CD14-positive monocyte (primary cell): ENCODE measurements at regions not wholly inside any gene's neighbourhood (a gene's known extent, or its start where the extent isn't known, plus 50 kb on each side); places are given as distances from the start of the nearest gene placed in this dataset.
"Not testable (repeated sequence)": the region's sequence is repeated elsewhere in the genome, so short reads cannot be mapped to it uniquely, and the experiment has no call there.

Experiments used
- DNase-seq, 3 donors: peaks; one replicate each; pipeline ENCODE4 v3.0.0-alpha.2; 2011 to 2022
- H2AFZ ChIP-seq: 2 replicates; pipeline ENCODE4 v1.6.0; 2012; ENCODE audit warnings: mild to moderate bottlenecking, low read depth, low read length, inconsistent platforms; ENCODE audit not compliant: insufficient read depth, poor library complexity, severe bottlenecking
- H3K27ac ChIP-seq, 2 donors: 1 replicate in 1 of 2; 2 replicates in 1 of 2; pipeline ENCODE4 v1.5.1; 2012 to 2013; ENCODE audit warnings: low read length in 2 of 2, control low read depth in 1 of 2, inconsistent platforms in 1 of 2, low read depth in 1 of 2, mild to moderate bottlenecking in 1 of 2
- H3K27me3 ChIP-seq, 2 donors: one replicate each; pipeline versions ENCODE4 v1.6.0 to v1.6.1; 2011 to 2013; ENCODE audit warnings: low read length in 2 of 2; ENCODE audit not compliant: control insufficient read depth in 2 of 2, insufficient read depth in 2 of 2
- H3K36me3 ChIP-seq, 2 donors: replicated peaks in 1 of 2; 1 replicate in 1 of 2; 2 replicates in 1 of 2; pipeline versions ENCODE4 v1.5.1 to v1.6.1; 2012 to 2013; ENCODE audit warnings: low read length in 2 of 2, control low read depth in 1 of 2, inconsistent platforms in 1 of 2, mild to moderate bottlenecking in 1 of 2; ENCODE audit not compliant: insufficient read depth in 2 of 2, control insufficient read depth in 1 of 2
- H3K4me1 ChIP-seq, 2 donors: 1 replicate in 1 of 2; 2 replicates in 1 of 2; pipeline versions ENCODE4 v1.5.1 to v1.6.1; 2012 to 2013; ENCODE audit warnings: low read length in 2 of 2, control low read depth in 1 of 2, inconsistent platforms in 1 of 2, mild to moderate bottlenecking in 1 of 2, moderate library complexity in 1 of 2; ENCODE audit not compliant: insufficient read depth in 2 of 2, control insufficient read depth in 1 of 2
- H3K4me2 ChIP-seq: replicated peaks from 2 replicates; pipeline ENCODE3; 2012; ENCODE audit warnings: low read length, moderate library complexity, mild to moderate bottlenecking; ENCODE audit not compliant: poor library complexity, severe bottlenecking; ENCODE audit errors: extremely low read depth
- H3K4me3 ChIP-seq, 3 experiments: fragments of 200-600 bp in 1 of 3; sonication (generic) in 1 of 3; replicated peaks in 1 of 3; 1 replicate in 2 of 3; 2 replicates in 1 of 3; pipeline ENCODE4 v1.5.1; 2011 to 2013; ENCODE audit warnings: low read length in 3 of 3, mild to moderate bottlenecking in 3 of 3, control low read depth in 2 of 3, low read depth in 2 of 3, inconsistent platforms in 1 of 3, moderate library complexity in 1 of 3
- H3K79me2 ChIP-seq: 2 replicates; pipeline ENCODE4 v1.6.0; 2012; ENCODE audit warnings: mild to moderate bottlenecking, control low read depth, inconsistent platforms, low read length, moderate library complexity; ENCODE audit not compliant: insufficient read depth
- H3K9ac ChIP-seq: 2 replicates; pipeline ENCODE4 v1.6.0; 2017; ENCODE audit warnings: low read length, mild to moderate bottlenecking; ENCODE audit not compliant: insufficient read depth, poor library complexity, severe bottlenecking
- H3K9me3 ChIP-seq, 2 donors: replicated peaks in 1 of 2; 1 replicate in 1 of 2; 2 replicates in 1 of 2; pipeline versions ENCODE4 v1.5.1 to v1.6.1; 2012 to 2013; ENCODE audit warnings: low read length in 2 of 2, control low read depth in 1 of 2; ENCODE audit not compliant: control insufficient read depth in 1 of 2, insufficient read depth in 1 of 2
- H4K20me1 ChIP-seq: 2 replicates; pipeline ENCODE4 v1.6.0; 2012; ENCODE audit warnings: mild to moderate bottlenecking, low read length, control low read depth, moderate library complexity; ENCODE audit not compliant: insufficient read depth
- H3K27ac Mint-ChIP-seq, 7 donors: one replicate each; pipeline ENCODE4 v1.8.0; 2020; ENCODE audit warnings: mild to moderate bottlenecking in 7 of 7, mixed read lengths in 7 of 7, moderate library complexity in 6 of 7, inconsistent platforms in 2 of 7
- H3K27me3 Mint-ChIP-seq, 3 donors: one replicate each; pipeline ENCODE4 v1.8.0; 2021 to 2022; ENCODE audit warnings: low read depth in 3 of 3, mild to moderate bottlenecking in 3 of 3, mixed read lengths in 3 of 3, moderate library complexity in 3 of 3, inconsistent platforms in 1 of 3
- H3K36me3 Mint-ChIP-seq, 2 donors: one replicate each; pipeline ENCODE4 v1.8.0; 2020; ENCODE audit warnings: mixed read lengths in 2 of 2, inconsistent platforms in 1 of 2, mild to moderate bottlenecking in 1 of 2
- H3K4me1 Mint-ChIP-seq: one replicate; pipeline ENCODE4 v1.8.0; 2020; ENCODE audit warnings: mild to moderate bottlenecking, mixed read lengths
- H3K4me3 Mint-ChIP-seq, 2 donors: one replicate each; pipeline ENCODE4 v1.8.0; 2020; ENCODE audit warnings: mild to moderate bottlenecking in 2 of 2, mixed read lengths in 2 of 2, moderate library complexity in 1 of 2
- H3K9me3 Mint-ChIP-seq, 7 donors: one replicate each; pipeline ENCODE4 v1.8.0; 2020 to 2022; ENCODE audit warnings: mixed read lengths in 7 of 7, mild to moderate bottlenecking in 6 of 7, moderate library complexity in 6 of 7, inconsistent platforms in 2 of 7
- CTCF ChIP-seq: fragments of 200-600 bp; IDR thresholded peaks from one replicate; pipeline ENCODE4 v1.8.0; 2022; ENCODE audit warnings: antibody characterized with exemption, mild to moderate bottlenecking
- WGBS: methylation state at CpG from one replicate; pipeline ENCODE4 v1.1.5; 2013; ENCODE audit warnings: missing lambda C conversion rate; ENCODE audit not compliant: insufficient coverage; 5-methylcytosine and 5-hydroxymethylcytosine counted together
- intact Hi-C, 2 donors: fragments of 100-400 bp; cut with micrococcal nuclease; formaldehyde crosslinking; loops; one replicate each; pipeline versions ENCODE4 v1.15.0 to v1.15.1; 2023

DNA sequence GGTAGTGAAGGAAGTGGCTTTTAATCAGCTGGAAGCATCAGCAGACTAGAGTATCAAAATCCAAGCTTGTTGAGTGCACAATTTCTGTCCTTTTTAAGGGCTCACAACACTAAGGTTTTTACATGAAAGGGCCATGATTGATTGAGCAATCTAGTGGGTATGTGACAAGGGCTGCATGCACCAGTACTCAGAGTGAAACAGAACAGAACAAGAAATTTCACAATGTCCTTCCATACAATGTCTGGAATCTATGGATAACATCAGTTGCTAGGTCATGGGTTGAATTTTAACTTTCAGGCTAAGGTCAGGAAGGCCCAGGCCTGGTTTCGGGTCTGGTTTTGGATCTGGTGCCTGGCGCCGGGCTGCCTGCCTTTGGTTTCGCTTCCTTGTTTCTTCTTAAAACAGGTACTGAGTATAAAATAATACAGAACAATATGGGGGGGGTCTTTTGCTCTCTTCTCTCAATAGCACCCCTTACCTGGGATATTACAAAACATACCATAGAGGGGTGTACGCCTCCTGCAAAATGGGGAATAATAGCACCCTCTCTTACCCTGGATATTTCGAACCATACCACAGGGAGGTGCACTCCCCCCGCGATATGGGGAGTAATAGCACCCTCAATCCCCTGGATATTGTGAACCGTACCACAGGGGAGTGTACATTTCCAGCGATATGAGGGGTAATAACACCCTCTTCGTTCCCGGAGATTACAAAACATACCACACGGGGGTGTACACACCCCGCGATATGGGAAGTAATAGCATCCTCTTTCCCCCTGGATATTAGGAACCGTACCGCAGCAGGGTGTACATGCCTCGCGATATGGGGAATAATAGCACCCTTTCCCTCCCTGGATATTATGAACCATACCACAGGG is 59.4 kb upstream of the CEACAM21 start:
- not testable (repeated sequence) for H2AFZ ChIP-seq, H3K36me3 Mint-ChIP-seq, H3K9me3 Mint-ChIP-seq, H4K20me1 ChIP-seq, H3K27me3 ChIP-seq, H3K79me2 ChIP-seq, H3K9ac ChIP-seq, H3K36me3 ChIP-seq, H3K9me3 ChIP-seq, H3K27me3 Mint-ChIP-seq
- peak; percentile 71 for TF ChIP-seq CTCF
- peak overlapping the region in 5 of 7 donors; percentile 32 to 74 (median 58) for H3K27ac Mint-ChIP-seq
- peak; percentile 32 to 56 (median 55) for DNase-seq
- H3K4me3 ChIP-seq, result peak overlapping the region in 1 of 3 experiments; percentile 60
- no CpG with 5 or more reads among the region's 19 CpGs for WGBS
- peaks cover 21 to 28% of the 10 kb centered on the region in 2 donors for H3K4me1 ChIP-seq
- intact Hi-C loops, result loop anchor here (2.0 to 10.0 kb wide), 3 partner anchors 20 to 51 kb away; no protein-coding TSS in a partner anchor
- H3K4me3 Mint-ChIP-seq, result peak overlapping the region; percentile 20 to 74
- peaks cover 25% of the 10 kb centered on the region for H3K4me1 Mint-ChIP-seq
- H3K4me2 ChIP-seq, result peak overlapping the region; percentile 67
- H3K27ac ChIP-seq, result peak overlapping the region in 1 of 2 donors; percentile 28

DNA sequence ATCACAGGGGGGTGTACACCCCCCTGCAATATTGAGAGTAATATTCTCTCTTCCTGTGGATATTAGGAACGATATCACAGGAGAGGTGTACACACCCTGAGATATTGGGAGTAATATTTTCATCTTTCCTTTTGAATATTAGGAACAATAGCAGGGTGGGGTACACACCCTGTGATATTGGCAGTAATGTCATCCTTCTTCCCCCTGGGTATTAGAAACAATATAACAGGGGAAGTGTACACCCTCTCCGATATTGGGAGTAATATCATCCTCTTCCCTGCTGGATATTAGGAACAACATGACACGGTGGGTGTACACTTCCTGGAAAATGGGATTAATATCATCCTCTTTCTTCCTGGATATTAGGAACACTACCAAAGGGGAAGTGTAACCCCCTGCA is 57.8 kb upstream of the CEACAM21 start:
- H3K27ac Mint-ChIP-seq, result no peak overlapping the region
- no peak overlapping the region for H3K4me2 ChIP-seq
- no peaks in the 10 kb centered on the region for H3K79me2 ChIP-seq
- H3K27me3 Mint-ChIP-seq, result peaks cover 0 to 8% (median 2%) of the 10 kb centered on the region in 3 donors
- no peaks in the 10 kb centered on the region for H3K36me3 Mint-ChIP-seq
- H3K27me3 ChIP-seq, result peaks cover 4 to 5% of the 10 kb centered on the region in 2 donors
- no peak overlapping the region for H2AFZ ChIP-seq
- intact Hi-C loops, result loop anchor here (5.0 to 10.0 kb wide), 2 partner anchors 47 to 49 kb away; no protein-coding TSS in a partner anchor
- H3K4me1 ChIP-seq, result peaks cover 31 to 44% of the 10 kb centered on the region in 2 donors
- no peaks in the 10 kb centered on the region for H3K9me3 Mint-ChIP-seq
- no peak overlapping the region for H3K27ac ChIP-seq
- WGBS, result no CpG with 5 or more reads among the region's 3 CpGs
- DNase-seq, result no peak
- H3K4me3 ChIP-seq, result no peak overlapping the region
- H3K9ac ChIP-seq, result no peak overlapping the region
- H3K4me3 Mint-ChIP-seq, result no peak overlapping the region
- H3K4me1 Mint-ChIP-seq, result peaks cover 35% of the 10 kb centered on the region
- H3K9me3 ChIP-seq, result no peaks in the 10 kb centered on the region
- H3K36me3 ChIP-seq, result no peaks in the 10 kb centered on the region
- H4K20me1 ChIP-seq, result no peaks in the 10 kb centered on the region
- TF ChIP-seq CTCF, result no peak

DNA sequence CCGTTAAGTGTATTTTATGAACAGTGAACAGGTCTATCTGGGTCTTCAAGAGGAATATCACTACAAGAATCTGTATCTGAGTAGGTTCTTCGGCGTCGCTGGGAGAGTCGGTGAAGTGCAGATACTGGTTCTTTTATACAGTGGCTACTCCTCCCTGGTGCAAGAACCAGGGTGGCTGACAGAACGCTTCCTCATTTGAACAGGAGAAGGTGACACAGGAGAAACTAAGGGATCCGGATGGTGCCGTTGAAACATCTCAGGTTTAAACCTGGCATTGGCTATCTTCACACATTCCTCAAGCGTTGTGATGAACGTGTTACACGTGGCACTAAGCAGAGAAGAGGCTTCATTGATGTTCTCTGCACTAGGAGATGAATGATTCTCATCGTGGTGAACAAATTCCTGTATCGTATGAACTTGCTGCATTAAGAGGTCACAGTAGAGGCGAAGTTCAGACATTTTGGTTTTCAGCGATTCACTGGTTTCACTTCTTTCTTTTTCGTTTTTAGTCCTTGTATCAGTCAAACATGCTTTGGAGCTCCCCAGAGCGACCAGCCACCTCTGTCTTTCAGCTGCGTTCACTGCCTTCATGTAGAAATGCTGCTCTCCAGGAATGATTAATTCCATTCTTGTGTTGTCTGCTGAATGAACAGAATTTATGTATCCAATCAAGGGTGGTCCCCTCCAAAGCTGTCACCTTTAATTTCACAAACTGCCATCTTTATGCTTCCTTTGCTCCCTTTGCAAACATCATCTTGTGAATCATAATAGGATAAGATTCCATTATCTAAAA is 54.6 kb upstream of the CEACAM21 start:
- H3K9me3 Mint-ChIP-seq, H3K27me3 Mint-ChIP-seq, H3K27me3 ChIP-seq, H3K9me3 ChIP-seq, H3K36me3 ChIP-seq, H3K36me3 Mint-ChIP-seq, H3K79me2 ChIP-seq, H4K20me1 ChIP-seq: not testable (repeated sequence)
- peaks cover 26 to 38% of the 10 kb centered on the region in 2 donors for H3K4me1 ChIP-seq
- Mint-ChIP-seq H3K27ac (peak overlapping the region; percentile 84 to 94 (median 89)), H3K4me3 (peak overlapping the region; percentile 70 to 86), H3K4me1 (peaks cover 40% of the 10 kb centered on the region)
- H3K4me2 ChIP-seq, result peak overlapping the region; percentile 75
- H3K4me3 ChIP-seq, result peak overlapping the region; percentile 28 to 70 (median 66)
- peak overlapping the region; percentile 59 for H3K9ac ChIP-seq
- DNase-seq, result peak; percentile 48 to 71 (median 71)
- peak overlapping the region; percentile 74 for H2AFZ ChIP-seq
- intact Hi-C loops, result loop anchor here in 1 of 2 donors (1.0 to 10.0 kb wide), 2 partner anchors 10 to 167 kb away; partner anchors contain the start of gene TGFB1
- WGBS, result 10% methylated on average over 7 of the region's 18 CpGs
- H3K27ac ChIP-seq, result peak overlapping the region; percentile 10 to 70
